OCI-LY7 (cell line): ENCODE measurements at regions not wholly inside any gene's neighbourhood (a gene's known extent, or its start where the extent isn't known, plus 50 kb on each side); places are given as distances from the start of the nearest gene placed in this dataset.

Experiments used
- BruUV-seq: library from RNA; stranded (reverse); fragments of 400-500 nt; replicated peaks from 2 replicates; lab custom pipeline; 2021; lab: Mats Ljungman, UMichigan
- CTCF ChIA-PET: fragments of 300-600 bp; sonication (Branson Sonifier 250); formaldehyde crosslinking; loops from one replicate; lab custom pipeline; 2022; ENCODE audit warnings: antibody characterized with exemption; ENCODE audit not compliant: unreplicated experiment; lab: Charles Lee
- POLR2A ChIA-PET: fragments of 300-600 bp; sonication (Branson Sonifier 250); formaldehyde crosslinking; loops from one replicate; lab custom pipeline; 2022; ENCODE audit warnings: antibody characterized with exemption; lab: Charles Lee
- DNase-seq: peaks from one replicate; pipeline ENCODE4 v3.0.0-alpha.2; 2015; ENCODE audit warnings: low spot score
- H2AFZ ChIP-seq: fragments of 200-600 bp; sonication (generic), shearing (Covaris generic); 2 replicates; pipeline ENCODE4 v1.6.1; 2014; ENCODE audit warnings: mild to moderate bottlenecking, antibody characterized with exemption, low read length, moderate library complexity
- H3K27ac ChIP-seq: fragments of 200-600 bp; sonication (generic); 2 replicates; pipeline ENCODE4 v1.5.1; 2014; ENCODE audit warnings: mixed run types, low read depth, mild to moderate bottlenecking, moderate library complexity, low read length, inconsistent platforms; ENCODE audit not compliant: poor library complexity, severe bottlenecking
- H3K36me3 ChIP-seq: fragments of 200-600 bp; sonication (generic); 2 replicates; pipeline ENCODE4 v1.6.1; 2014; ENCODE audit warnings: mild to moderate bottlenecking, antibody characterized with exemption, low read length, moderate library complexity, mixed read lengths; ENCODE audit not compliant: insufficient read depth
- H3K4me1 ChIP-seq: fragments of 200-600 bp; sonication (generic); 2 replicates; pipeline ENCODE4 v1.5.1; 2014; ENCODE audit warnings: mild to moderate bottlenecking, low read length; ENCODE audit not compliant: insufficient read depth, poor library complexity, severe bottlenecking
- H3K4me2 ChIP-seq: fragments of 200-600 bp; sonication (generic); 2 replicates; pipeline ENCODE4 v1.6.1; 2014; ENCODE audit warnings: mild to moderate bottlenecking, low read length
- H3K4me3 ChIP-seq: fragments of 200-600 bp; sonication (generic); 2 replicates; pipeline ENCODE4 v1.5.1; 2014; ENCODE audit warnings: mild to moderate bottlenecking, low read depth, low read length; ENCODE audit not compliant: poor library complexity, severe bottlenecking
- H3K79me2 ChIP-seq: fragments of 200-600 bp; sonication (generic); 2 replicates; pipeline ENCODE4 v1.6.1; 2016; ENCODE audit warnings: low read depth, mild to moderate bottlenecking, low read length, moderate library complexity, mixed read lengths; ENCODE audit not compliant: insufficient read depth
- H3K9me2 ChIP-seq: fragments of 200-600 bp; sonication (generic); 2 replicates; pipeline ENCODE4 v1.6.1; 2016; ENCODE audit warnings: mild to moderate bottlenecking, low read length, mixed read lengths; ENCODE audit not compliant: insufficient read depth
- H3K9me3 ChIP-seq: fragments of 200-600 bp; sonication (generic); 2 replicates; pipeline ENCODE4 v1.6.1; 2014; ENCODE audit warnings: mild to moderate bottlenecking, mixed run types, low read length, mixed read lengths
- H4K20me1 ChIP-seq: fragments of 200-600 bp; sonication (generic); 2 replicates; pipeline ENCODE4 v1.6.1; 2014; ENCODE audit warnings: mild to moderate bottlenecking, antibody characterized with exemption, low read length, moderate library complexity, mixed read lengths; ENCODE audit not compliant: insufficient read depth
- EZH2phosphoT487 ChIP-seq: fragments of 200-600 bp; sonication (generic); IDR thresholded peaks from 2 replicates; pipeline ENCODE4 v1.6.1; 2018; ENCODE audit warnings: low read depth, borderline replicate concordance, mild to moderate bottlenecking, mixed run types, antibody characterized with exemption, low read length, moderate library complexity, mixed read lengths
- intact Hi-C: fragments of 100-400 bp; cut with micrococcal nuclease; formaldehyde crosslinking; loops from one replicate; pipeline ENCODE4 v1.10.0; 2022; ENCODE audit not compliant: unreplicated experiment
- TF ChIP-seq, protein P1 (sequence below): fragments of 200-600 bp; sonication (generic); conservative IDR thresholded peaks from 2 replicates; pipeline ENCODE4 v1.5.1; 2014; ENCODE audit warnings: mild to moderate bottlenecking, antibody characterized with exemption, low read length, moderate library complexity, mixed read lengths

DNA sequence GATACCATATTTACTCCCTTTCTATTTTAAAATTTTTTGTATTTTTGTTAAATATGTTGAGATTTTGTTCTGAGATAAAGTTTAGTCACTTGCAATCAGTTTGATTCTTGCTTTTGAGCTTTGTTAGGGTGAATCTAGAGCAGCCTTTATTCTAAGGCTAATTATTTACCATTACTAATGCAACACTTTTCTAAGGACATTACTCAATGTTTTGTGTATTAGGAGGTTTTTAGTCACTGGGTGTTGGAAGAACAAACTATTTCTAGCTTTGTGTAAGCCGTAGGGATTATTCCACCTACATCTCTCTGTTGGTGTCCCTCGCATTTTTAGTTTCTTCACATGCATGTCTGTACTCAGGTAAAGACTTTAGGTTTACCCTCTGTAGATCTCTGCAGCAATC lies 379.5 kb upstream of the CD180 start:
- CTCF ChIA-PET = no interaction called here
- Histone ChIP-seq H3K27ac (no peak overlapping the region), H2AFZ (no peak overlapping the region), H3K9me3 (no peaks in the 10 kb centered on the region), H3K9me2 (no peaks in the 10 kb centered on the region), H3K4me1 (no peaks in the 10 kb centered on the region), H4K20me1 (no peaks in the 10 kb centered on the region), H3K36me3 (no peaks in the 10 kb centered on the region), H3K4me3 (no peak overlapping the region), H3K79me2 (no peaks in the 10 kb centered on the region), H3K4me2 (no peak overlapping the region)
- POLR2A ChIA-PET = no interaction called here
- no peak for DNase-seq
- intact Hi-C loops = no loop called here
- no TSS peak for BruUV-seq
- TF ChIP-seq EZH2phosphoT487 = no peak

DNA sequence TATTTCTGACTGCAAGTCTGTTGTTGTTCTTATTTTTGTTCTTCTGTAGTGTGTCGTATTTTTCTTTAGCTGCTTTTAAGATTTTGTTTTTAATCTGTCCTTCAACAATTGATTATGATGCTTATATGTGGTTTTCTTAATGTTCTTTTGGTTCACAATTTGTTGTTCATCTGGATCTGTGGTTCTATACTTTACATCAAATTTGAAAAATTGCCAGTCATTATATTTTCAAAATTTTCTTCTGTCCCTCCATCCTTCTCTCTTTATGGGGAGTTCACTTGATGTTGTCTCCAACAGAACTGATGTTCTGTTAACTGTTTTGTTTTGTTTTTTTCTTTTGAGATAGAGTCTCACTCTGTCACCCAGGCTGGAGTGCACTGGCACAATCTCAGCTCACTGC lies 378.5 kb upstream of the CD180 start:
- intact Hi-C loops = no loop called here
- H3K9me3 ChIP-seq = no peaks in the 10 kb centered on the region
- no peaks in the 10 kb centered on the region for H3K36me3 ChIP-seq
- no peak for DNase-seq
- H4K20me1 ChIP-seq = no peaks in the 10 kb centered on the region
- H3K4me1 ChIP-seq = no peaks in the 10 kb centered on the region
- H3K27ac ChIP-seq = no peak overlapping the region
- no peak overlapping the region for H2AFZ ChIP-seq
- no peaks in the 10 kb centered on the region for H3K9me2 ChIP-seq
- ChIA-PET CTCF (no interaction called here), POLR2A (no interaction called here)
- BruUV-seq = no TSS peak
- H3K4me3 ChIP-seq = no peak overlapping the region
- TF ChIP-seq, protein P1, sequence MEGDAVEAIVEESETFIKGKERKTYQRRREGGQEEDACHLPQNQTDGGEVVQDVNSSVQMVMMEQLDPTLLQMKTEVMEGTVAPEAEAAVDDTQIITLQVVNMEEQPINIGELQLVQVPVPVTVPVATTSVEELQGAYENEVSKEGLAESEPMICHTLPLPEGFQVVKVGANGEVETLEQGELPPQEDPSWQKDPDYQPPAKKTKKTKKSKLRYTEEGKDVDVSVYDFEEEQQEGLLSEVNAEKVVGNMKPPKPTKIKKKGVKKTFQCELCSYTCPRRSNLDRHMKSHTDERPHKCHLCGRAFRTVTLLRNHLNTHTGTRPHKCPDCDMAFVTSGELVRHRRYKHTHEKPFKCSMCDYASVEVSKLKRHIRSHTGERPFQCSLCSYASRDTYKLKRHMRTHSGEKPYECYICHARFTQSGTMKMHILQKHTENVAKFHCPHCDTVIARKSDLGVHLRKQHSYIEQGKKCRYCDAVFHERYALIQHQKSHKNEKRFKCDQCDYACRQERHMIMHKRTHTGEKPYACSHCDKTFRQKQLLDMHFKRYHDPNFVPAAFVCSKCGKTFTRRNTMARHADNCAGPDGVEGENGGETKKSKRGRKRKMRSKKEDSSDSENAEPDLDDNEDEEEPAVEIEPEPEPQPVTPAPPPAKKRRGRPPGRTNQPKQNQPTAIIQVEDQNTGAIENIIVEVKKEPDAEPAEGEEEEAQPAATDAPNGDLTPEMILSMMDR = no peak
- no peak for TF ChIP-seq EZH2phosphoT487
- H3K4me2 ChIP-seq = no peak overlapping the region
- H3K79me2 ChIP-seq = no peaks in the 10 kb centered on the region

DNA sequence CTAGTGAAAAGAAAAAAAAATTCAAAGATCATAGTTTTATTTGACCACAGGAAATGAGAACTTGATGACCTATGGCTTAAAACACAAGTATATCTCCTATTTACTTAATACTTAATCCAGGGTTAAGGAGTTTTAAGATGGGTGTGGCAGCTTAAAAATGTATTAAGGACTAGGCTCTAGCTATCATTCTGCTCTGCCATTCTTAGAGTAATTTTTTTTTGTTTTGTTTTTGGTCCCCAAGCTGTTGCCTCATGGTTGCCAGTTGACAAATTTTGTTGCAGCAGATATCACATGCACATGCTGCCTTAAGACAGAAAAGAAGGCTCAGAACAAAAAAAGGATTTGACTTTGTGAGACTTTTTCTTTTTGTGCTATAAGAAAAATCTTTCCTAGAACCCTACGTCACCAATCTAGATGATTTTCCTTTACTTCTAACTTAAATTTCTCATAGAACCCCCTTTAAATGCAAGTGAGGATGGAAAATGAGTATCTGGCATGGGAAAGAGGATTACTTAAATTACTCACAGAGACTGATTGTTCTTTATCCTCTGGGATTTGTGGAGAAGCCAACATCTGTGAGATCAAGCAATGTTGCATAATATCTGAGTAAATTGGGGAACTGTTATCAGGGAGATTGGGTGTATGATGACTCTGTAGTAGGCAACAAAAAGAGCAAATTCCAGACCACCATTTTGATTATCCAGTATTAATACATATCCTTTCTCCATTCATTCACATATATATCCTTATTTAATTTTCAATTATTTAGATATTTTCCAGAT lies 364.7 kb upstream of the CD180 start:
- no TSS peak for BruUV-seq
- DNase-seq = no peak
- Histone ChIP-seq H3K4me1 (no peaks in the 10 kb centered on the region), H3K4me3 (no peak overlapping the region), H3K4me2 (no peak overlapping the region), H2AFZ (no peak overlapping the region), H4K20me1 (no peaks in the 10 kb centered on the region), H3K9me2 (no peaks in the 10 kb centered on the region), H3K79me2 (no peaks in the 10 kb centered on the region), H3K27ac (no peak overlapping the region), H3K36me3 (no peaks in the 10 kb centered on the region), H3K9me3 (no peaks in the 10 kb centered on the region; the same call in 1 of the 2 replicates)
- intact Hi-C loops = no loop called here
- TF ChIP-seq, protein P1 = no peak
- TF ChIP-seq EZH2phosphoT487 = no peak
- ChIA-PET POLR2A (no interaction called here), CTCF (no interaction called here)
